Fibroblast of lung (primary cell): ENCODE measurements at regions not wholly inside any gene's neighbourhood (a gene's known extent, or its start where the extent isn't known, plus 50 kb on each side); places are given as distances from the start of the nearest gene placed in this dataset.

Experiments used
- CTCF ChIP-seq, 2 donors: IDR thresholded peaks in 1 of 2; conservative IDR thresholded peaks in 1 of 2; 1 replicate in 1 of 2; 2 replicates in 1 of 2; pipeline ENCODE4 v1.5.1; 2011 to 2012; ENCODE audit warnings: low read length in 2 of 2, control low read depth in 1 of 2, inconsistent platforms in 1 of 2, low read depth in 1 of 2, mild to moderate bottlenecking in 1 of 2
- EZH2 ChIP-seq: IDR thresholded peaks from 2 replicates; pipeline ENCODE4 v1.5.1; 2012; ENCODE audit warnings: low read length, control low read depth, mild to moderate bottlenecking; ENCODE audit errors: missing control alignments

GRCh38 chr9:26125693-26126092, 447.4 kb upstream of the TUSC1 start:
- no peak for TF ChIP-seq CTCF (conservative IDR thresholded peaks at IDR 0.05 in 1 of 2, IDR thresholded peaks at IDR 0.05 in 1 of 2; ENCODE audit: low read depth in 1 of 2, low read length in 2 of 2)
- no peak for TF ChIP-seq EZH2
